IPS-NIHi11 (cell line): ENCODE measurements at regions not wholly inside any gene's neighbourhood (a gene's known extent, or its start where the extent isn't known, plus 50 kb on each side); places are given as distances from the start of the nearest gene placed in this dataset.

ENCODE experiments used
- DNase-seq: peaks from one replicate; pipeline ENCODE4 v3.0.0; 2012; ENCODE audit warnings: mixed read lengths, low spot score

DNA sequence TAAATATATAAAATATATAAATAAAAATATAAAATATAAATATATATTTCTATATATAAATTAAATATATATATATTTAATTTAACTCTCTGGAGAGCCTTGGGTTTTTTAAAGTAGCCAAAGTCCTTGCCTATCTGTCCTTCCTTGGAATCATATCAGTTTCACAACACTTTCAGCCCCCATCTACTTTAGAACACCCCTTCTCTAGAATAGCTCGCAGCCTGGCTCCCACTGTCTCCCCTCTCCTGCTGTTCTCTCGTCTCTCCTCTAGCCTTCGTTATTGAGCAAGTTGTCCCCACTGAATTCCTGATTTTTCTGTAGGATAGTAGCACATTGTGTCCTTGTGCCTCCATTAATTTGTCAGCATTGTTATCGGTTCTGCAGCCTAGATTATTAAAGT, 677.0 kb downstream of the RNF144A start:
- DNase-seq: no peak

DNA sequence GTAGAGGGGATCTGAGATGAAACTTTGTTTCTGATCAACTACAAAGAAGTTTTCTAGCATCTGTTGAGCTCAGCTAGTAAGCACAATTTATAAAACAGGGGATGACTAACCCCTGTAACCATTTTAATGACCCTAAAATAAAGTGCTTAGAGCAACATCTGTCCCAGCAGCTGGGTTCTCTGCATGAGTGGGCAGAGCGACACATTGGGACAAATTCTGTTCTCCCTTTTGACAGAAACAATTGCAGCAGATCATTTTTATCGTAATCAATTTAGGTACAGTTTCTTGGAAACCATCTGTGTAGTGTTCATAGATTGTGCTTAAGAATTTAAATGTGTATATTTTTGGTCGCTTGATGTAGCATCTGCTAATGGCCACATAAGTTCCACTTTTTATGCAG, 678.0 kb downstream of the RNF144A start:
- no peak for DNase-seq

GRCh38 chr2:7598402-7598801, 681.2 kb downstream of the RNF144A start:
- no peak for DNase-seq

GRCh38 chr2:7599462-7600258, 682.4 kb downstream of the RNF144A start:
- DNase-seq: no peak

GRCh38 chr2:7601990-7602389, 684.8 kb downstream of the RNF144A start:
- no peak for DNase-seq

GRCh38 chr2:7604456-7604855, 687.2 kb downstream of the RNF144A start:
- DNase-seq: no peak

GRCh38 chr2:7607441-7608173, 690.4 kb downstream of the RNF144A start:
- DNase-seq: no peak

- no peak for DNase-seq
Observed at GRCh38 chr2:7609556-7609955, 692.3 kb downstream of the RNF144A start.

GRCh38 chr2:7609974-7610373, 692.8 kb downstream of the RNF144A start:
- no peak for DNase-seq

DNA sequence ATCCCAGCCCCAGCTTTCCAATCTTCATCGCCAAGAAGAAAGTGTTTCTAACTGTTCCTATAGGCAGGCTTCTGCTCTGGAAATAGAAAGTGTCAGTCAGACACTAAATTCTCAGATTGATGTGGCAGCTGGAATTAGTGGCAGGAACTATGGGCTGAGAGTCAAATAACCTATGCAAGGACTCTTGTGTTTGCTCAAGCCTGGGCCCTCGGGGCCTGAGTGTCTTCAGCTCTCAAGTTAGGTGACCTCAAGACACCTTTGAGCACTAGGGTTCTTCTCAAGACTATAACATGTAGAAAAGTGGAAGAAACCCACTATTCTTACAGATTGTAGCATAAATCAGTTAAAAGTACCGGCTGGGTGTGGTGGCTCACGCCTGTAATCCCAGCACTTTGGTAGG, 694.5 kb downstream of the RNF144A start:
- no peak for DNase-seq

- DNase-seq: no peak
Observed at GRCh38 chr2:7612969-7613368, 695.8 kb downstream of the RNF144A start.

- no peak for DNase-seq
Observed at GRCh38 chr2:7613831-7614230, 696.6 kb downstream of the RNF144A start.

GRCh38 chr2:7618031-7618430, 700.8 kb downstream of the RNF144A start:
- DNase-seq: no peak

GRCh38 chr2:7619203-7619970, 702.2 kb downstream of the RNF144A start:
- no peak for DNase-seq

DNA sequence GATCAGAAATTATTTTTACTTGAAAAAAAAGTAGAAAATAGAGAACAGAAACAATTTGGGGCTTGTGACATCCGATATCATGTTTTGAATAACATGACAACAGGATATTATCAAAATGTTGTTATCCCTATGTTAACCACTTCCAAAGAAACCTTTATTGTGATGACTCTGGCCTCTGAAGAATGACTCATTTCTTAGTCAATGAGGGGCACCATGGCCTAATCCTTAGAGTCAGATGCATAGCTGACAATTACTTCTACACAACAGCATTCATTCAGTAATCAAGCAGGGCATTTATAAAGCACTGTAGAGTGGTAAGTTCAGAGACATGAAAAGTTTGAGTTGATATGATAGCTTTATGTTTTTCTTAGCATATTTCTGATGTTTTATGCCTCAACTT, 703.0 kb downstream of the RNF144A start:
- no peak for DNase-seq

GRCh38 chr2:7621018-7621814, 704.0 kb downstream of the RNF144A start:
- DNase-seq: no peak

- DNase-seq: no peak
Observed at GRCh38 chr2:7625392-7626138, 708.4 kb downstream of the RNF144A start.

- no peak for DNase-seq
Observed at GRCh38 chr2:7626139-7626537, 708.9 kb downstream of the RNF144A start.

- no peak for DNase-seq
Observed at GRCh38 chr2:7627583-7627982, 710.4 kb downstream of the RNF144A start.

GRCh38 chr2:7632420-7632819, 715.2 kb downstream of the RNF144A start:
- DNase-seq: no peak

GRCh38 chr2:7633566-7634153, 716.4 kb downstream of the RNF144A start:
- DNase-seq: no peak
